ENCODE measurements at regions not wholly inside any gene's neighbourhood (a gene's known extent, or its start where the extent isn't known, plus 50 kb on each side); places are given as distances from the start of the nearest gene placed in this dataset.

GRCh38 chr16:85462714-85463611 lies 150.2 kb upstream of the GSE1 start:
- Histone ChIP-seq H3K4me3 (ENCODE audit: low read depth, low read length) (no peak overlapping the region), H3K36me3 (ENCODE audit: control insufficient read depth, insufficient read depth, low read length) (no peaks in the 10 kb centered on the region), H3K27me3 (ENCODE audit: control insufficient read depth, insufficient read depth, low read length) (peaks cover 84% of the 10 kb centered on the region)
- TF ChIP-seq CTCF (IDR thresholded peaks at IDR 0.05; ENCODE audit: insufficient read depth, low read length, poor library complexity, severe bottlenecking) = no peak
- no peak for DNase-seq (ENCODE audit: low read depth)

- Histone ChIP-seq H3K27me3 (ENCODE audit: control insufficient read depth, insufficient read depth, low read length) (peaks cover 82% of the 10 kb centered on the region), H3K4me3 (ENCODE audit: low read depth, low read length) (no peak overlapping the region), H3K36me3 (ENCODE audit: control insufficient read depth, insufficient read depth, low read length) (no peaks in the 10 kb centered on the region)
- no peak for TF ChIP-seq CTCF (IDR thresholded peaks at IDR 0.05; ENCODE audit: insufficient read depth, low read length, poor library complexity, severe bottlenecking)
- DNase-seq (ENCODE audit: low read depth) = no peak
These were observed 149.3 kb upstream of the GSE1 start for GRCh38 chr16:85463672-85464382.

GRCh38 chr16:85464383-85465305 lies 148.5 kb upstream of the GSE1 start:
- H3K27me3 ChIP-seq (ENCODE audit: control insufficient read depth, insufficient read depth, low read length) = peaks cover 81% of the 10 kb centered on the region
- no peak overlapping the region for H3K4me3 ChIP-seq (ENCODE audit: low read depth, low read length)
- DNase-seq (ENCODE audit: low read depth) = no peak
- no peaks in the 10 kb centered on the region for H3K36me3 ChIP-seq (ENCODE audit: control insufficient read depth, insufficient read depth, low read length)
- TF ChIP-seq CTCF (IDR thresholded peaks at IDR 0.05; ENCODE audit: insufficient read depth, low read length, poor library complexity, severe bottlenecking) = no peak

GRCh38 chr16:85465328-85466303 lies 147.5 kb upstream of the GSE1 start:
- DNase-seq (ENCODE audit: low read depth) = no peak
- Histone ChIP-seq H3K36me3 (ENCODE audit: control insufficient read depth, insufficient read depth, low read length) (no peaks in the 10 kb centered on the region), H3K4me3 (ENCODE audit: low read depth, low read length) (no peak overlapping the region), H3K27me3 (ENCODE audit: control insufficient read depth, insufficient read depth, low read length) (peaks cover 80% of the 10 kb centered on the region)
- TF ChIP-seq CTCF (IDR thresholded peaks at IDR 0.05; ENCODE audit: insufficient read depth, low read length, poor library complexity, severe bottlenecking) = no peak

- Histone ChIP-seq H3K27me3 (ENCODE audit: control insufficient read depth, insufficient read depth, low read length) (peaks cover 80% of the 10 kb centered on the region), H3K36me3 (ENCODE audit: control insufficient read depth, insufficient read depth, low read length) (no peaks in the 10 kb centered on the region), H3K4me3 (ENCODE audit: low read depth, low read length) (no peak overlapping the region)
- no peak for DNase-seq (ENCODE audit: low read depth)
- TF ChIP-seq CTCF (IDR thresholded peaks at IDR 0.05; ENCODE audit: insufficient read depth, low read length, poor library complexity, severe bottlenecking) = no peak
These were observed 146.8 kb upstream of the GSE1 start for GRCh38 chr16:85466304-85466700.

Measured in kidney epithelial cell (primary cell).